HEK293T (cell line): ENCODE measurements at regions not wholly inside any gene's neighbourhood (a gene's known extent, or its start where the extent isn't known, plus 50 kb on each side); places are given as distances from the start of the nearest gene placed in this dataset.

Experiments
- CTCF ChIA-PET: fragments of 350-600 bp; formaldehyde crosslinking; extraction: SDS; loops from one replicate; lab custom pipeline; 2021; ENCODE audit warnings: antibody characterized with exemption, inconsistent platforms; lab: Yijun Ruan, JAX
- POLR2A ChIA-PET: fragments of 350-600 bp; formaldehyde crosslinking; extraction: SDS; loops from one replicate; lab custom pipeline; 2020; ENCODE audit warnings: antibody characterized with exemption, inconsistent platforms; lab: Yijun Ruan, JAX
- DNase-seq: peaks from one replicate; pipeline ENCODE4 v3.0.0; 2012; ENCODE audit warnings: mixed read lengths; ENCODE audit errors: extremely low spot score
- ARNT ChIP-seq: fragments of 450-650 bp; IDR thresholded peaks from 2 replicates; pipeline ENCODE4 v1.6.1; 2017; ENCODE audit warnings: mild to moderate bottlenecking
- BHLHE40 ChIP-seq: fragments of 450-650 bp; IDR thresholded peaks from 2 replicates; pipeline ENCODE4 v1.6.1; 2016; ENCODE audit warnings: mild to moderate bottlenecking, moderate library complexity, borderline replicate concordance
- CTBP1 ChIP-seq: fragments of 450-650 bp; IDR thresholded peaks from 2 replicates; pipeline ENCODE4 v1.6.1; 2016; ENCODE audit warnings: borderline replicate concordance
- ELF4 ChIP-seq: fragments of 450-650 bp; IDR thresholded peaks from 2 replicates; pipeline ENCODE4 v1.6.1; 2017; ENCODE audit warnings: antibody characterized with exemption
- FOXA1 ChIP-seq: fragments of 450-650 bp; IDR thresholded peaks from 2 replicates; pipeline ENCODE4 v1.6.1; 2016; ENCODE audit warnings: mild to moderate bottlenecking
- FOXK2 ChIP-seq: fragments of 450-650 bp; IDR thresholded peaks from 2 replicates; pipeline ENCODE4 v1.6.1; 2016; ENCODE audit warnings: mild to moderate bottlenecking
- FOXM1 ChIP-seq: fragments of 450-650 bp; IDR thresholded peaks from 2 replicates; pipeline ENCODE4 v1.6.1; 2017; ENCODE audit warnings: mild to moderate bottlenecking, borderline replicate concordance
- HDGF ChIP-seq: fragments of 450-650 bp; IDR thresholded peaks from 2 replicates; pipeline ENCODE4 v1.6.1; 2017; ENCODE audit warnings: antibody characterized with exemption, borderline replicate concordance
- L3MBTL2 ChIP-seq: fragments of 450-650 bp; conservative IDR thresholded peaks from 2 replicates; pipeline ENCODE4 v1.6.1; 2016; ENCODE audit warnings: mild to moderate bottlenecking
- LEF1 ChIP-seq: fragments of 450-650 bp; IDR thresholded peaks from 2 replicates; pipeline ENCODE4 v1.6.1; 2017; ENCODE audit warnings: mild to moderate bottlenecking, borderline replicate concordance
- NFRKB ChIP-seq: fragments of 450-650 bp; IDR thresholded peaks from 2 replicates; pipeline ENCODE4 v1.6.1; 2016; ENCODE audit warnings: mild to moderate bottlenecking, moderate library complexity
- SP1 ChIP-seq: fragments of 450-650 bp; IDR thresholded peaks from 2 replicates; pipeline ENCODE4 v1.6.1; 2017
- SUZ12 ChIP-seq: fragments of 450-650 bp; IDR thresholded peaks from 2 replicates; pipeline ENCODE4 v1.6.1; 2016; ENCODE audit warnings: mild to moderate bottlenecking
- TARDBP ChIP-seq: fragments of 450-650 bp; IDR thresholded peaks from 2 replicates; pipeline ENCODE4 v1.6.1; 2016
- ZNF384 ChIP-seq: fragments of 450-650 bp; IDR thresholded peaks from 2 replicates; pipeline ENCODE4 v1.6.1; 2016
- TF ChIP-seq, protein P1 (sequence below): fragments of 450-650 bp; IDR thresholded peaks from 2 replicates; pipeline ENCODE4 v1.6.1; 2016

GRCh38 chr5:159628703-159629102, 287.6 kb upstream of the ADRA1B start:
- no peak for TF ChIP-seq ZNF384
- TF ChIP-seq L3MBTL2 = no peak
- TF ChIP-seq BHLHE40 = no peak
- no peak for TF ChIP-seq HDGF
- TF ChIP-seq SUZ12 = no peak
- no peak for TF ChIP-seq FOXK2
- no peak for TF ChIP-seq LEF1
- no peak for TF ChIP-seq ELF4
- TF ChIP-seq NFRKB = no peak
- no peak for TF ChIP-seq FOXM1
- no peak for TF ChIP-seq FOXA1
- TF ChIP-seq ARNT = no peak
- TF ChIP-seq, protein P1, sequence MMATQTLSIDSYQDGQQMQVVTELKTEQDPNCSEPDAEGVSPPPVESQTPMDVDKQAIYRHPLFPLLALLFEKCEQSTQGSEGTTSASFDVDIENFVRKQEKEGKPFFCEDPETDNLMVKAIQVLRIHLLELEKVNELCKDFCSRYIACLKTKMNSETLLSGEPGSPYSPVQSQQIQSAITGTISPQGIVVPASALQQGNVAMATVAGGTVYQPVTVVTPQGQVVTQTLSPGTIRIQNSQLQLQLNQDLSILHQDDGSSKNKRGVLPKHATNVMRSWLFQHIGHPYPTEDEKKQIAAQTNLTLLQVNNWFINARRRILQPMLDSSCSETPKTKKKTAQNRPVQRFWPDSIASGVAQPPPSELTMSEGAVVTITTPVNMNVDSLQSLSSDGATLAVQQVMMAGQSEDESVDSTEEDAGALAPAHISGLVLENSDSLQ = no peak
- no peak for TF ChIP-seq CTBP1
- TF ChIP-seq TARDBP = no peak
- no peak for TF ChIP-seq SP1
- DNase-seq = no peak
- ChIA-PET POLR2A (no interaction called here), CTCF (no interaction called here)

GRCh38 chr5:159629158-159629557, 287.1 kb upstream of the ADRA1B start:
- ChIA-PET CTCF (no interaction called here), POLR2A (no interaction called here)
- TF ChIP-seq ELF4 = no peak
- no peak for TF ChIP-seq FOXK2
- TF ChIP-seq L3MBTL2 = no peak
- TF ChIP-seq SUZ12 = no peak
- TF ChIP-seq CTBP1 = no peak
- TF ChIP-seq FOXM1 = no peak
- no peak for TF ChIP-seq FOXA1
- no peak for TF ChIP-seq ARNT
- no peak for TF ChIP-seq ZNF384
- no peak for TF ChIP-seq HDGF
- TF ChIP-seq SP1 = no peak
- TF ChIP-seq NFRKB = no peak
- TF ChIP-seq, protein P1 = no peak
- no peak for TF ChIP-seq LEF1
- TF ChIP-seq TARDBP = no peak
- no peak for TF ChIP-seq BHLHE40
- DNase-seq = no peak

- ChIA-PET POLR2A (no interaction called here), CTCF (interaction anchor here (1.2 kb wide), 1 partner anchor 356 kb away, joined by 3 read pairs; no protein-coding TSS in a partner anchor)
- TF ChIP-seq LEF1 (no peak), FOXA1 (no peak), ZNF384 (no peak), FOXM1 (no peak), TARDBP (no peak), ELF4 (no peak), L3MBTL2 (no peak), SUZ12 (no peak), SP1 (no peak), CTBP1 (no peak)
- no peak for DNase-seq
Measured at GRCh38 chr5:159630545-159630944, 285.7 kb upstream of the ADRA1B start.

GRCh38 chr5:159631001-159631400, 285.3 kb upstream of the ADRA1B start:
- ChIA-PET CTCF (no interaction called here), POLR2A (no interaction called here)
- no peak for DNase-seq
- TF ChIP-seq NFRKB = no peak
- no peak for TF ChIP-seq ZNF384

DNA sequence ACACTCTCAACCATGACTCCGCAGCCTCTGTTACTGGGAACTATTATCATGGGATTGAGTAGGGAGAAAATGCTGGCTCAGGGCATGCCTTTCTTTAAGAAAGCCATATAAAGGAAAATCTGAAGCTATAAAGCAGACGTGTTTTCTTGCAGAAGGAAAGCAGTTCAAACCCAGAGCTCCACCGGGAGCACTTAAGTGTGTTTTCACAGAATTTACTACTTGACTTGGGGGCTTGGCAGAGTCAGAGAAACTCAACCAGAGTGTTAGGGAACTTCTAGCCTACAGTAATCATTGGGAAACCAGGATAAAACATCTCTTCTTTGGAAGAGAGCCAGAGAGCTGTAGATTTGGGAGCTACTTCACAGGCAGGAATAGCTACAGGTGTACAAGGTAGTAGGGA, 283.4 kb upstream of the ADRA1B start:
- no peak for TF ChIP-seq BHLHE40
- TF ChIP-seq CTBP1 = no peak
- no peak for DNase-seq
- POLR2A ChIA-PET = no interaction called here
- CTCF ChIA-PET = no interaction called here

DNA sequence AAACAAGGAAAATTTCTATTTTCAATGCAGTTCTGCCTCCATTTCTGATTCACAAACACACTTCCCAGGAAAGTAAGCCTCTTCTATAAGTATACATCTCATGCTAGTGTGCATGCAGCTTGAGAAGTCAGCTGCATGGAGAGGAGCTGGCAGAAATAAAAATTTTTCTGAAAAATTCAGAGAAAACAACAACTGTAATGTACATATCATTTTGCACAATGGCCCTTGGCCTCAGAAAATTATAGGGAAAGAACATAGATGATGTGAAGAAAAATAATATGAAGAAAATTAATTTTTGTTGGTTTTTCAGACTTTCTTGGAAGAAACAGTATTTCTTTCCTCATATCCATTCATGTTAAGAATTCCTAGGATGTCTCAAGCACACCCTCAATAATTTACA, 277.8 kb upstream of the ADRA1B start:
- TF ChIP-seq CTBP1 = no peak
- no peak for TF ChIP-seq LEF1
- TF ChIP-seq, protein P1 = no peak
- no peak for TF ChIP-seq SUZ12
- TF ChIP-seq L3MBTL2 = no peak
- no peak for TF ChIP-seq ZNF384
- TF ChIP-seq FOXA1 = no peak
- TF ChIP-seq HDGF = no peak
- no peak for TF ChIP-seq FOXM1
- no peak for TF ChIP-seq SP1
- no peak for TF ChIP-seq BHLHE40
- TF ChIP-seq FOXK2 = no peak
- POLR2A ChIA-PET = no interaction called here
- no peak for DNase-seq
- CTCF ChIA-PET = no interaction called here
